ENCODE measurements at regions not wholly inside any gene's neighbourhood (a gene's known extent, or its start where the extent isn't known, plus 50 kb on each side); places are given as distances from the start of the nearest gene placed in this dataset.
"Not testable (repeated sequence)": the region's sequence is repeated elsewhere in the genome, so short reads cannot be mapped to it uniquely, and the experiment has no call there.

DNA sequence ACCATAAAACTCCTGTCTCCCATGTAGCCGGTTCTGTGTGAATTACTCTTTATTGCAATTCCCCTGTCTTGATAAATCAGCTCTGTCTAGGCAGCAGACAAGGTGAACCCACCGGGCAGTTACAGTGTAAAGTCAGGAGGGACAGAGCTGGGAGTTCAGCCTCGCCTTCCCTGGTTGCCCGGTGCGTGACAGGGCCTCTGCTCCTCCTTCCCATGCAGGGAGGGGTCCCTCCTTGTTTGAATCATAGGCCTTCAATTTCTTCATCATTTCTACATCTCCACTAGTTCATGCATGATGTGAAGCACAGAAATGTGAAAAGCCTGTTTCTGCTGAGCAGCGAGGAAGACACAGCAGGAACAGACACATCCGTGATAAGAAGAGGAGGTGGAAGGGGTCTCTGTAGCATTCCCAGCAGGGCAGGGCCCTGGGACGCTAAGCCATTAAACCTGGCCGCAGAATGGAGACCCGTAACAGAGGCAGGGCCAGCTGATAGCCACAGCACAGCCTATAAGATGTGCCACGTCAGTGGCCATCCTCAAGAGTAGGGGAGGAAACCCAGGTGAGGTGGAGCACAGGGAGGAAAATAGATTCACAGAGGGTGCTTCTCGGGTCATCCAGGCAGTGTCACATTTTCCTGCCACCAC is 106.7 kb upstream of the CST7 start:
- DNase-seq, result no peak

DNA sequence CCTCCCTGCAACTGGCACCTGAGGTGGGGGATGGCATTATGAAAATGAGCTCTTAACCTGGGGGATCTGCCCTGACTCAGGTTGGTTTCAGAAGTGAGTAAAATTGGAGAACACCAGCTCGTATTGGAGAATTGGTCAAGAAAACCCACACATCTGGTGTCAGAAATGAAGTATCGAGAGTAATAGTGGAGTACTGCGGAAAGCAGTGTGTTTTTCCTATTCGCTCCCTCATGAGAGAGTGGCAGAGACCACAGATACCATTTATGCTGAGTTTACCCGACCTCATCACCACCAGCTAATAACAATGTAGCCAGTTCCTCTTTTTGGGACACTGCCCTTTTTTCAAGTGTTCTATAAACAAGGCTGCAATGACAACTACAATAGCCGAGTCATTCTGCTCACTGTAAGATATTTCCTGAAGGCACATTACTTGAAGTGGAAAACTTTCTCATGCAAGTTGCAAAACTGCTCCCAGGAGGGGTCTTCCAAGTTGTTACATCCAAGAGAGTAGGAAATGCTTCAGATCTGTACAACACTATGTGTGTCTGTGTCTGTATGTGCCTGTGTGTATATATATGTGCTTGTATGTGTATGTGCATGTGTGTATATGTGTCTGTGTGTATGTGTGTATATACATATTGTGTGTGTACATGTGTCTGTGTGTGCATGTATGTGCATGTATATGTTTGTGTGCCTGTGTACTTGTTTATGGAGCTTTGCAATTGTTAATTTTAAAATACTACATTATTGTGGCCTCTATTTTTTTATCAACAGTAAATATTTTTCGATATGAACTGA is 106.0 kb upstream of the CST7 start:
- DNase-seq, result no peak

DNA sequence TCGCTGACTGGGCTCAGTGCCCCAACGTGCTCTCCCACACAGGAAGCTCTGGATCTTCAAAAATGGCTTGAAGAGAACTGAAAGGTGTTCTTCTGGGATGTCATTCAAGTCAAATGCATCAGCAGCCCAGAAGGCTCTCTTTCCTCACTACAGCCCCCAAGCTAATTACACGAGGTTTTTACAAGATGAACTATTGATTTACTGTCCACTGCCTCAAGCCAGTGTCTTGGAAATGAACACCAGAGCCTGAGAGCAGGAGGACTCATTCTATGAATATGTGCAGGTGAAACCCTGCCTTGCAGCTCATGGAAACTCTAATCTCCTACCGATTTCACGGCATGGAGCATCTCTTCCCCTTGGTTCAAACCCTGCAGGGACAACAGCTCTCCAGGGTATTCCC is 98.9 kb upstream of the CST7 start:
- no peak for DNase-seq

DNA sequence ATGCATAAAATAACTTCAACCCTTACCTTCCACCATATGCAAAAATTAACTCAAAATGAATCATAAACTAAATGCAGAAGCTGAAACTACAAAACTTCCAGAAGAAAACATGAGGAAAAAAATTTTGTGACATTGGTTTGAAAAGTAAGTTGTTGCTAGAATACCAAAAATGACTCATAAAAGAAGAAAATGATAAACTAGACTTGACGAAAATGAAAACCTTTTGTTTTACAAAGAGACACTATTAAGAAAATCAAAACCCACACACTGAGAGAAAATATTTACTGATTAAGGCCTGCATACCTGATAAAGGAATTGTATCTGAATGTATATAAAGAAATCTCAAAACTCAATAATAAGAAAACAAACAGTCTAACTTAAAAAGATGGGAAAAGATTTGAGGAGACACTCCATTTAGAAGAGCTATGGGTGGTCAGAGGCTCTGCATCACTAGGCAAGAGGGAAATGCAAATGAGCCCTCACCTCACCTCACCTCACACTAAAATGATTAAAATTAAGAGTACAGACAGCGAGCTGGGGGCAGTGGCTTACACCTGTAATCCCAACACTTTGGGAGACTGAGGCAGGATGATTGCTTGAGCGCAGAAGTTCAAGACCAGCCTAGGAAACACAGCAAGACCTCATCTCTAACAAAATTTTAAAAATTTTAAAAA is 97.6 kb upstream of the CST7 start:
- DNase-seq, result no peak

DNA sequence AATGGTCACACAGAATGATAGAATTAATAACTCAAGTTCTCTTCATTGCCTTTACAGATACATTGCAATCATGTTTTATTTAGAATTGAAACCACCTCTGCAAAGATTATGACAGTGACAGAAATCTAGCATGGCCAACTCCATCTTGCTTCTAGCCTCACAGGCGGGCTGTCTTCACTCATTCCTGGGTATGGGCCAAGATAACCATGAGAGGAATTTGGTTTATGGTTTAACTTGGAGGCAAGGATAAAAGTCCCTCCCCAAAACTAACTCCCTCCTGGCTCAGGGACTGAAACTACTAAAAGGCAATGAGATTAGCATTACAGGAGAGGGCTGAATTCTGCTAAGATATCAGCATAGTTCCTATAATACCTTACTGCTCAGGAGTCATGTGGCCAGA is 95.2 kb upstream of the CST7 start:
- DNase-seq, result no peak

DNA sequence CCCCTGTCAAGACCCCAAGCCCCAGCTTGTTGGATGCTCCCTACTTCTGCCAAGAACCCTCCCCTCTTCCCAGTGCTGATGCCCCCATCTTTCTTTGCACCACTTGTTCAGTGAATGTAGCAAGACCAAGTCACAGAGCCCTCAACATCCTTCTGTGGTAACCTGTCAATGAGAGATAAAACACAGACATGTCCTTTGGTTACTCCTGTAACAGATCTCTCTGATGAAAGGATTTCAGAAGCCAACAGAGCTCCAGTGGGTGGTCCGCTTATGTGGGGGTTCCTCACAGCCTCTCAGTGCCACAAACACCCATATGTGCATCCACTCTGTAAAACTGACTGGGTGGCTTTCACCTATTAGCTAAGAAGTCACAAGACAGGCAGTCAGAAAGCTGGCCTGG is 93.2 kb upstream of the CST7 start:
- no peak for DNase-seq

DNA sequence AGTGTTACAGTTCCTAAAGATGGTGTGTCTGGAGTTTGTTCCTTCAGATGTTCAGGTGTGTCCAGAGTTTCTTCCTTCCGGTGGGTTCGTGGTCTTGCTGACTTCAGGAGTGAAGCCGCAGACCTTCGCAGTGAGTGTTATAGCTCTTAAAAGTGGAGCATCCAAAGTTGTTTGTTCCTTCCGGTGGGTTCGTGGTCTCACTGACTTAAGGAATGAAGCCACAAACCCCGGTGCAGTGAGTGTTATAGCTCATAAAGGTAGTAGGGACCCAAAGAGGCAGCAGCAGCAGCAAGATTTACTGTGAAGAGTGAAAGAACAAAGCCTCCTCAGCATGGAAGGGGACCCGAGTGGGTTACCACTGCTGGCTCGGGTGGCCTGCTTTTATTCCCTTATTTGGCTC is 90.6 kb upstream of the CST7 start:
- DNase-seq, result not testable (repeated sequence)

DNA sequence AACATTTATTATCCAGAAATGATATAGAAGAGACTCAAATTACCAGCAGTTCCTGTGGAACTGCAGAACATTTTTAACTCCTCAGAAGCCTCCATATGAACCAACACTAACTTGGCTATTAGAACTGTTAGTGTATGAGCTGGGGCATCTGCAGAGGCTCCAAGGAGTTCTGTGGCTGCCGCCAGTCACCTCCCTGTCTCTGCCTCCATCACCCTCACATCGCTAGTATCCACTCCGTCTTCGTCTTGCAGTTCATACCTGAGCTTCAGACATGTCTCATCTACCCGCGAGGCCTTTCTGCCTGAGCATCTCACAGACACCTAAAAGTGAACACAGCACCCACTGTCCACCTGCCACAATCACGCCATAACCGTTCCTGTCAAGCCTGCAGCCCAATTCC is 89.5 kb upstream of the CST7 start:
- no peak for DNase-seq

DNA sequence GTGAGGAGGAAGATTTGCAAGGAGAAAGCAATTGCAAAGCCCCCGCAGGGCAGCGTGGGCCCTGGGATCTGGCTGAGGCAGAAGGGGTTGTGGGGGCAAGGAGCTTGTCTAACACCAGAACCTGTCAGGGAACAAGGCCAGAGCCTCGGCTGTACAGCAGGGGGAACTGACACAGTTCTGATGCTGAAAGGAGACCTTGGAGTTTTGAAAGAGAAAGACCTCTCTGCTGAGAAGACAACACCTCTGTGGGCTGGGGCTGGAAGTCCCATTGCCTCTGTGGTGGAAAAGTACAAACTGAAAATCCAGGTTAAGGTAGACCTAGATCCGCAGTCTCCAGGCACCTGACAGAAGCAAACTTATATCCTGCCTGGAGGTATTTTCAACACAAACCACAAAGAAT is 86.9 kb upstream of the CST7 start:
- DNase-seq, result no peak

DNA sequence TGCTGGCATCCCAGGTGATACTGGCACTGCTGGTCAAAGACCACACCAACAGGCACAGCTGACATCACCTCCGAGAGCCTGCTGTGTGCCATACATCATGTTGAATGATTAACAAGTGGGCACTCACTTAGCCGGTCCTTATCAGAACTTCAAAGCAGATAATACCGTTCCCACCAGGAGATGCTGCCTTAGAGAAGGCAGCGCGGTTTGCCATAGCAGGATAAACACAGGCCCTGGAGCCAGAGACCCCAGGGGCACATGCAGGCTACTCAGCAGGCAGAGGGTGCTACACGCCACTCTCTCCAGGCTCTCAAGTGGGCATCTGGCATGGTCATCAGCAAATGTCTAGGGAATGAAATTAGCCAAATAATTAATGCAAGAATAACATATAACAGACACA is 86.5 kb upstream of the CST7 start:
- DNase-seq, result peak in 1 of 3 experiments; percentile 44

DNA sequence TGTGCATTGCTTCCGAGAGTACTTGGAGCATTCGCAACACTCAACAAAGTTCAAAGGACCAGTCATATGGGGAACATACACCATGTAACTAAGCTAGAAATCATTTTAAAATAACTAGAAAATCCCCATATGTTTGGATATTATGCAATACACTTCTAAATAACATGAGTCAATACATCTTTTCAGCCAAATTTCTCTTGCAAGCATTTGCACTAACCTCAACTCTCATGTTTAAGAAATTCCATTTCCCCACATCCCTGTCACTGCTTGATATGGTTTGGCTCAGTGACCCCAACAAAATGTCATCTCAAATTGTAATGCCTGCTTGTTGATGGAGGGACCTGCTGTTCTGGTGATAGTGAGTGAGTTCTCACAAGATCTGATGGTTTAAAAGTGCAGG is 85.7 kb upstream of the CST7 start:
- no peak for DNase-seq

DNA sequence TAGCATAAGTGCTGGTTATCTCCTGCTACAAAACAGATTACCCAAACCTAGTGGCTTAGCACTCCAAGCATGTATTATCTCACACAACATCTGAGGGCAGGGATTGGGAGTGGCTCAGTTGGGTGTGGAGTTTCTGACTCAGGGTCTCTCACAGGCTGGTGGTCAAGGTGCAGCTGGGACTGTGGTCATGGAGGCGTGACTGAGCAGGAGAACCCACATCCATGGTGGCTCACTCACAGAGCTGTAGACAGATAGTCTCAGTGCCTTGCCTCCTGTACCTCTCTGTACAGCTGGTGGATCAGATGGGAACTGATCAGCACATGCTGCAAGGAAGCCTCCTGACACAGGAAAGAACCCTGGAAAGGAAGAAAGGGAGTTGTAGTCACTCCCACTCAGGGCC is 83.1 kb upstream of the CST7 start:
- no peak for DNase-seq

DNA sequence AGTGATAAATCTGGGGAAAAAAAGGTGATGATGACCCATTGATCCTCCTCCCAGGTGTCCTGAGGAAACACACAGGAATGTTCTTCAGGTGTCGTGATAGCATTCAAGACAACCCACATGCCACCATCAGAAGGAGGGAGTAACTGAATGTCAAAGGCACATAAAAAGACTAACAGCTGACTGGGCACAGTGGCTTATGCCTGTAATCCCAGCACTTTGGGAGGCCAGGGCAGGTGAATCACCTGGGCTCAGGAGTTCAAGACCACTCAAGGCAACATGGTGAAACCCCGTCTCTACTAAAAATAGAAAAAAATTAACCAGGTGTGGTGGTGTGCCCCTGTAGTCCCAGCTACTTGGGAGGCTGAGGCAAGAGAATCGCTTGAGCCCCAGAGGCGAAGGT is 82.3 kb upstream of the CST7 start:
- DNase-seq, result no peak

DNA sequence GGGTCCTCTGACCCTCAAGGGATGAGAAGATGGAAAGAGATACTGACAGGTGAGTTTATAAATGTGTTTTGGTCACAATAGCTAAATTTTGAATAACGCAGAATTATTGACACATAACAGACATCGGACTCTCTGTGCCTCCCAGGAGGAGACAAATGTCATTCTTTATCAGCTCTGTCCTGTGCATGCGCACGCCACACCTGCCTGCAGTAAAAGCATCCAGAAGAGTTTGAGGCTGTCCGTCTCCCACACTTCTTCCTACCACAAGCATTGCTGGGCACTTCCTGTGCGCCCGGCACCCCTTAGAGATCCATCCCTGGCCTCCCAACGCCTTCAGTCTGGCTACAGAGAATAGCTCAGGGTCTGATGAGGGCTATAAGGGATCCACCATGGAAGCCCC is 81.5 kb upstream of the CST7 start:
- DNase-seq, result no peak

DNA sequence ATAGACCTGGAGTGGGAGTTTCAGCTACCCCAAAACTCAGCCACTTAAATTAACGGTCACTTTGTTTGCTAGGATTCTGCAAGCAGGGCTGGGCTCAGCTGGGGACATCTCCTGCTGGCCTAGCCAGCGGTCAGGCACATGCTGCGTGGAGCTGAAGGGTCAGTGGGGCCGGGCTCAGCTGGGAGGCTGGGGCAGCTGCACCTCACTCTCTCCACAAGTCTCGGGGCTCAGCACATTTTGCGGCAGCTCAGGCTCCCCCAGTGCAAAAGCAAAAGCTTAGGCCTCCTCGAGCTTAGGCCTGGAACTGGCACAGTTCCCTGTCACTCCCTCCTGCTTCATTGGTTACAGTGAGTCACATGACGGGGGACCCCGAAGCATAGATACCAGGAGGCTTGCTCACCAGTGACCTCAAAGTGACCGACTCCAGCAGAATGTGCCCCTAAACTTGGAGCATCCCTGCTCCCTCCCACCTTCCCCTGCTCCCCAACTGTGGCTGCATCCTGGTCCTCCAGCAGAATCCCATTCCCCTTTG is 80.6 kb upstream of the CST7 start:
- no peak for DNase-seq

DNA sequence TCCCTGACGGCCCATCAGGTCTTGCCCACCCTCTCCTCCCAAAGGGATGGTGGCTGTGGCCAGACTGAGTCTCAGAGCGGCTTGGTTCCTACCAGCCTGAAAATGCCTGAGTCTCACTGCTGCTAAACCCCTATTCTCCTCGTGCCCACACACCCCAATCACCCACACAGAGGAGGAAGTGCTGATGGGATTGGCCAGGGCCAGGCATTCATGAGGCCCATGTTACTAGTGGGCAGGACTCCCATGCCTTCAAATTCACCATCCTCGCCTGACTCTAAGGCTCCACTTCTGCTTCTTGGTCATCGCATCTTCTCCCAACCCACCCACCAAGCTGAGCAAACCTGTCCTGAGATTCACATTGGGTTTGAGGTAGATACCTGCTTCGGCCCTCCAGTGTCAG is 80.1 kb upstream of the CST7 start:
- DNase-seq, result no peak

DNA sequence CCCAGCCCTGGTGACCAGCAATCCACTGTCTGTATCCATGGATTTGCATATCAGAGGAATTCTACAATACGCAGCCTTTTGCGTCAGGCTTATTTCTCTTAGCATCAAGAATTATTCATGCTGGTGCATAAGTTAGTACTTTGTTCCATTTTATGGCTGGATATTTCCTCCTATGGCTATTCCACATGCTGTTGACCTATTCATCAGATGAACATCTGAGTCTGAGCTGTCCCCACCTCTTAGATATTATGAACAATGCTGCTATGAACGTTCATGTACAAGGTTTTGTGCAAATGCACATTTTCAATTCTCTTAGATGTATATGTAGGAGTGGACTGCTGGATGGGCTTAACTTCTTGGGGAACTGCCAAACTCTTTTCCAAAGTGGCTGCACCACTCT is 79.0 kb upstream of the CST7 start:
- no peak for DNase-seq

DNA sequence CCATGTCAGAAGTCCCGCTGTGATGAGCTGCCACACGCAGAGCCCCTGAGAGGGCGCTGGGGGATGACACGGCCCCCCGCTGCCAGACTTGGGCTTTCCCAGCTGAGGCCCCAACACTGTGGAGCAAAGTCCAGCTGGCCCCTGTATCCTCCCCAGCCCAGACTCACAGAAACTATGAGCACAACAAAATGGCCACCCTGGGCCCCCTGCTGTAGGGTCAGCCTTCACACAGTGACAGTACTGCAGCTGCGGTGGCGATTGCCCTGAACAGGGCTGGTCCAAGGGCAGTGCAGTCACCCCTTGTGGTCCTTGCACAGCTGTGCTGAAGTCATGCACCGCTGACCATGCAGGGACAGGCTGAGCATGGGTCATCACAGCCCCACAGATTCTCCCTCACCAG is 78.2 kb upstream of the CST7 start:
- DNase-seq, result no peak

DNA sequence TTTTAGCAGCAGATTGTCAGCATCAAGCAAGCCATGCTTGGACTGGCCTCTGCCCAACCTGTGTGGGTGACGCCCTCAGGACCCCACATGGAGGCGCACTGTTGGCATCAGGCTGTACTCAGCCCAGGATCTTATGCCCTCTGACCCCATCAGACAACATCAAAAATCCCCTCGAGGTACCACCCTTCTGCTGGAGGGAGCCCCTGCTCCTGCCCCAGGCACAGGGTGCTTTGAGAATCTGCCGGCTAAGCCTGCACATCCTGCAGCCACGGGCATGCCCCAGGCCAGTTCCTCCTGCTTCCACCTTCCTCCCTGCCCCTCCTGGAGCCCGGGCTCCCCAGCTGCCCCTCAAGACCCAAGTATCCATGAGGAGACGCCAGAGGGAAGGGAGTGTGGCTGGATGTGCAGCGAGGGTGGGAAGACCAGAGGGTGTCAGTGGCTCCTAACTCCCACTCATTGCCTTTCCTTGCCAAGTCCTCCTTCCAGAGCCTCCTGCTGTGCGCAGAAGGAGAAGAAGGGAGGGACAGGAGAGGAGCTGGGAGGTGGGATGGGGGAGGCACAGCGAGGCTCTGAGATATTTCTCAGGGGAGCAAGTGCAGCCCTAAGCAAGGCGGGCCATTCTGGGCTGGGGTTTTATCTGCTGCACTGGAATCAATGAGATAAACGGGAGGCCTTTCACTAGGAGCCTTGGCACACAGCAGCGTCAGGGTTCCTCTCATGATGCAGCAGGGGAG is 77.4 kb upstream of the CST7 start:
- DNase-seq, result peak in 1 of 3 experiments; percentile 36

DNA sequence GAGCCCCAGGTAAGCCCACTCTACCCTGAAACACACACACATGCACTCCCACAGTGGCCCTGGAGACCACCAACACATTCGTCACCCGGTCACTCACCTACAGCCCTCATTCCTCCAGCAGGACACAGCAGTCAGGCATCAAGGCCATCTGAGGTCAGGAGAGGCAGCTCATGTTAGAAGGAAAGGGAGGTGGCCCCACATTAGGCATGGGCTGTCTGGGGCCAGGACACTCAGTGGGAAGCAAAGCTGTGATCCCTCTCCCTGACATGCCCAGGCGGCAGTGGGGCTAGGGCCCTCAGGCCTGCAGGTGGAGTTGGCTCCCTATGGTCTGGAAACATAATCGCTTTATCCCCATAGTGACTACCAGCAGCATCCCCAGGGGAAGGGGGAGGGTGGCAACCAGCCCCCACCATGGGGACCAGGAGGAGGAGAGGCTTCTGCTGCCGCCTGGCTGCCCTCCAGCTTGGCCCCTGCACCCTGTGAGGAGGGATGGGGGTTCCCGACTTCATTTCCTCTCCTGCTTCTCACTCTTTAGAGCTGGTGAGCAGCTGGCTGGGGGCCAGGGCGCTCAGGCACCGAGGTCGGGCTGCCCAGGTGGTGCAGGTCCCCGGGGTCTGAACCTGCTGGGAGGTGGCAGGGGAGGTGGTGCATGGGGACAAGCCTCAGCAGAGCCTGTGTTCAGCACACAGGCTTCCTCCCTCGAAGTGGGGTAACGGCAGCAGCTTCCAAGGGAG is 76.6 kb upstream of the CST7 start:
- DNase-seq, result peak in 2 of 3 experiments; percentile 88 to 91

DNA sequence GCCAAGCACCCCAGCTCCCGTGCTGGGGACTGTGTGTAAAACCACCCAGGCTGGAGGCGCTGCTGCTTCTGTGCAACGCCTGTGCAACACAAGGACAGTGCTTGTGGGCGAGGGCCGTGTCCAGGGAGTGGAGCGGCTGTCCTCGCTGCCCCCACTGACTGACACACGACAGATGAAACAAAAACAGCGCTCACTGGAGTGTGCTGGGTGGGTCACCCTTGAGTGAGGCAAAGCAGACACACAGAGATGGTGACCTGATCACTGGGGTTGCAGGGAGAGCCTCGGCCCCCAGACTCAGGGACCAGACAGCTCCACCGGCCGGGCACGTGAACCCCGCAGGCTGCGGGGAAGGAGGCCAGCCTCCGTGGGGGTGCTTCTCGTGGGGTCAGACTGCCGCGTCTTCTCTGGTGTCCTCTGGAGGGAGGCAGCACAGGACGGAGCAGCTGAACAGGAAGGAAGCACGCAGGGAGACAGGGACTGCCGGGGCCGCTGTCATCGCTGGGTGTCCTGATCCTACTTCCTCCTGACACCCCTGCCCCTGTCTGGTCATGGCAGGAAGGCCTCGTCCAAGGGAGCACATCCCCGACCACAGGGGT is 75.9 kb upstream of the CST7 start:
- DNase-seq, result no peak

DNA sequence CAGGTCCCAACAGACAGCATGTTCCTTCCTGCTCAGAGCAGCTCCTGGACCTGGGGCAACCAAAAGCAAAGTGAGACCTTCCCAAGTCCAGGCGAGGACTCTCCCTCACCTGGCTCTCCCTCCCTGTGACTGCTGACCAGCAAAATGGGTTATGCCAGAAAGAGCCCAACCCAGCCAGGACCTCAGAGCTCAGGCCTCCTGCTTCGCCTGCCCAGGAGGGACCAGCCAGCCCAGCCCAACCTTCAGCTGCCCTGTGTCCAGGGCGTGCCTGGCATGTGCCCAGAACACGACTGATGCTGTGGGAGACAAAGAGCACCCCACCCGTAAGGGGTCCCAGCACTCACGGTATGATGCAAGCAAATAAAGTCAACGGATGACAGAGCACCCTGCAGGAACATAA is 74.0 kb upstream of the CST7 start:
- DNase-seq, result no peak

All from NCI-H1417 (cell line).